Occipital lobe (tissue), 1 donor: ENCODE measurements at regions not wholly inside any gene's neighbourhood (a gene's known extent, or its start where the extent isn't known, plus 50 kb on each side); places are given as distances from the start of the nearest gene placed in this dataset.

Experiments
- DNase-seq: peaks from one replicate; lab custom pipeline; 2025; lab: John Stamatoyannopoulos, UW

- no peak for DNase-seq
Observed at GRCh38 chr13:85298387-85298924, 500.8 kb downstream of the SLITRK6 start.

- DNase-seq: no peak
Observed at GRCh38 chr13:85288698-85289097, 510.5 kb downstream of the SLITRK6 start.

- DNase-seq: no peak
Observed at GRCh38 chr13:85287528-85287927, 511.7 kb downstream of the SLITRK6 start.

- DNase-seq: no peak
Observed at GRCh38 chr13:85286081-85286480, 513.1 kb downstream of the SLITRK6 start.

- no peak for DNase-seq
Observed at GRCh38 chr13:85284349-85284748, 514.9 kb downstream of the SLITRK6 start.

GRCh38 chr13:85283408-85283807, 515.8 kb downstream of the SLITRK6 start:
- DNase-seq: no peak

- no peak for DNase-seq
Observed at GRCh38 chr13:85282876-85283275, 516.3 kb downstream of the SLITRK6 start.

- DNase-seq: no peak
Observed at GRCh38 chr13:85278851-85279250, 520.4 kb downstream of the SLITRK6 start.

- DNase-seq: no peak
Observed at GRCh38 chr13:85277748-85278147, 521.5 kb downstream of the SLITRK6 start.

GRCh38 chr13:85266771-85267170, 532.4 kb downstream of the SLITRK6 start:
- no peak for DNase-seq

- no peak for DNase-seq
Observed at GRCh38 chr13:85266331-85266730, 532.9 kb downstream of the SLITRK6 start.

- no peak for DNase-seq
Observed at GRCh38 chr13:85265296-85265695, 533.9 kb downstream of the SLITRK6 start.

- no peak for DNase-seq
Observed at GRCh38 chr13:85262499-85262898, 536.7 kb downstream of the SLITRK6 start.

GRCh38 chr13:85261757-85262346, 537.4 kb downstream of the SLITRK6 start:
- DNase-seq: no peak

- DNase-seq: no peak
Observed at GRCh38 chr13:85260896-85261295, 538.3 kb downstream of the SLITRK6 start.

- no peak for DNase-seq
Observed at GRCh38 chr13:85255978-85256377, 543.2 kb downstream of the SLITRK6 start.

- DNase-seq: no peak
Observed at GRCh38 chr13:85254641-85255040, 544.6 kb downstream of the SLITRK6 start.

- DNase-seq: no peak
Observed at GRCh38 chr13:85249151-85249550, 550.1 kb downstream of the SLITRK6 start.

GRCh38 chr13:85247780-85248179, 551.4 kb downstream of the SLITRK6 start:
- DNase-seq: no peak

GRCh38 chr13:85243831-85244230, 555.4 kb downstream of the SLITRK6 start:
- DNase-seq: no peak

- DNase-seq: no peak
Observed at GRCh38 chr13:85241060-85241459, 558.2 kb downstream of the SLITRK6 start.

- DNase-seq: no peak
Observed at GRCh38 chr13:85236413-85236812, 562.8 kb downstream of the SLITRK6 start.

GRCh38 chr13:85230691-85231093, 568.5 kb downstream of the SLITRK6 start:
- DNase-seq: no peak

- DNase-seq: no peak
Observed at GRCh38 chr13:85228692-85229091, 570.5 kb downstream of the SLITRK6 start.
